Left ventricle myocardium inferior (tissue), 1 donor: ENCODE measurements at regions not wholly inside any gene's neighbourhood (a gene's known extent, or its start where the extent isn't known, plus 50 kb on each side); places are given as distances from the start of the nearest gene placed in this dataset.

ENCODE experiments used
- DNase-seq: peaks from one replicate; pipeline ENCODE4 v3.0.0-alpha.2; 2020
- H3K27ac ChIP-seq: fragments of 200-600 bp; replicated peaks from 2 replicates; pipeline ENCODE4 v1.8.0; 2021
- H3K27me3 ChIP-seq: fragments of 200-600 bp; 2 replicates; pipeline ENCODE4 v1.8.0; 2021; ENCODE audit warnings: low read depth
- H3K36me3 ChIP-seq: fragments of 200-600 bp; 2 replicates; pipeline ENCODE4 v1.8.0; 2021
- H3K4me1 ChIP-seq: fragments of 200-600 bp; 2 replicates; pipeline ENCODE4 v1.8.0; 2021
- H3K4me3 ChIP-seq: fragments of 200-600 bp; 2 replicates; pipeline ENCODE4 v1.8.0; 2021; ENCODE audit warnings: mild to moderate bottlenecking, moderate library complexity
- H3K9me3 ChIP-seq: fragments of 200-600 bp; replicated peaks from 2 replicates; pipeline ENCODE4 v1.8.0; 2021
- intact Hi-C: fragments of 100-400 bp; cut with micrococcal nuclease; formaldehyde crosslinking; loops from one replicate; pipeline ENCODE4 v1.11.0; 2022
- TF ChIP-seq, protein P1 (sequence below): fragments of 200-600 bp; IDR thresholded peaks from 2 replicates; pipeline ENCODE4 v1.8.0; 2021; ENCODE audit warnings: antibody characterized with exemption, mild to moderate bottlenecking, borderline replicate concordance
- donor health status: DM: no; HTN: yes; CAD: no; lungs with severe emphysema.

DNA sequence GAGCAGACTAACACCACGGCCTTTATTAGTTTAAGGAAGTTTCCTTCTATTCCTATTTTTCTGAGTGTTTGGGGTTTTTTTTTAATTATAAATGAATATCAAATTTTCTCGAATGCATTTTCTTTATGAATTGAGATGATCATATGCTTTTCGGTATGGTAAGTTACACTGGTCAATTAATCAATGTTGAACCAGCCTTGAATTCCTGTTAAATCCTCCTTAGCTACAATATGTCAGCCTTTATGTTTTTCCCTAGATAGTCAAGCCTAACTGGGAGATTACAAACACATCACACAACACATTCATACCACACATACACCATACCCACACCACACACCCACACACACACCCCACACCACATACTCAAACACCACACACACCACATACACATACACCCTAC is 247.6 kb downstream of the BRD1 start:
- TF ChIP-seq, protein P1, sequence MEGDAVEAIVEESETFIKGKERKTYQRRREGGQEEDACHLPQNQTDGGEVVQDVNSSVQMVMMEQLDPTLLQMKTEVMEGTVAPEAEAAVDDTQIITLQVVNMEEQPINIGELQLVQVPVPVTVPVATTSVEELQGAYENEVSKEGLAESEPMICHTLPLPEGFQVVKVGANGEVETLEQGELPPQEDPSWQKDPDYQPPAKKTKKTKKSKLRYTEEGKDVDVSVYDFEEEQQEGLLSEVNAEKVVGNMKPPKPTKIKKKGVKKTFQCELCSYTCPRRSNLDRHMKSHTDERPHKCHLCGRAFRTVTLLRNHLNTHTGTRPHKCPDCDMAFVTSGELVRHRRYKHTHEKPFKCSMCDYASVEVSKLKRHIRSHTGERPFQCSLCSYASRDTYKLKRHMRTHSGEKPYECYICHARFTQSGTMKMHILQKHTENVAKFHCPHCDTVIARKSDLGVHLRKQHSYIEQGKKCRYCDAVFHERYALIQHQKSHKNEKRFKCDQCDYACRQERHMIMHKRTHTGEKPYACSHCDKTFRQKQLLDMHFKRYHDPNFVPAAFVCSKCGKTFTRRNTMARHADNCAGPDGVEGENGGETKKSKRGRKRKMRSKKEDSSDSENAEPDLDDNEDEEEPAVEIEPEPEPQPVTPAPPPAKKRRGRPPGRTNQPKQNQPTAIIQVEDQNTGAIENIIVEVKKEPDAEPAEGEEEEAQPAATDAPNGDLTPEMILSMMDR, result no peak
- H3K36me3 ChIP-seq, result no peaks in the 10 kb centered on the region
- intact Hi-C loops, result no loop called here
- peaks cover 3% of the 10 kb centered on the region for H3K27me3 ChIP-seq
- peaks cover 20% of the 10 kb centered on the region for H3K9me3 ChIP-seq
- no peak overlapping the region for H3K4me3 ChIP-seq
- no peak for DNase-seq
- H3K4me1 ChIP-seq, result peaks cover 1% of the 10 kb centered on the region
- H3K27ac ChIP-seq, result no peak overlapping the region

DNA sequence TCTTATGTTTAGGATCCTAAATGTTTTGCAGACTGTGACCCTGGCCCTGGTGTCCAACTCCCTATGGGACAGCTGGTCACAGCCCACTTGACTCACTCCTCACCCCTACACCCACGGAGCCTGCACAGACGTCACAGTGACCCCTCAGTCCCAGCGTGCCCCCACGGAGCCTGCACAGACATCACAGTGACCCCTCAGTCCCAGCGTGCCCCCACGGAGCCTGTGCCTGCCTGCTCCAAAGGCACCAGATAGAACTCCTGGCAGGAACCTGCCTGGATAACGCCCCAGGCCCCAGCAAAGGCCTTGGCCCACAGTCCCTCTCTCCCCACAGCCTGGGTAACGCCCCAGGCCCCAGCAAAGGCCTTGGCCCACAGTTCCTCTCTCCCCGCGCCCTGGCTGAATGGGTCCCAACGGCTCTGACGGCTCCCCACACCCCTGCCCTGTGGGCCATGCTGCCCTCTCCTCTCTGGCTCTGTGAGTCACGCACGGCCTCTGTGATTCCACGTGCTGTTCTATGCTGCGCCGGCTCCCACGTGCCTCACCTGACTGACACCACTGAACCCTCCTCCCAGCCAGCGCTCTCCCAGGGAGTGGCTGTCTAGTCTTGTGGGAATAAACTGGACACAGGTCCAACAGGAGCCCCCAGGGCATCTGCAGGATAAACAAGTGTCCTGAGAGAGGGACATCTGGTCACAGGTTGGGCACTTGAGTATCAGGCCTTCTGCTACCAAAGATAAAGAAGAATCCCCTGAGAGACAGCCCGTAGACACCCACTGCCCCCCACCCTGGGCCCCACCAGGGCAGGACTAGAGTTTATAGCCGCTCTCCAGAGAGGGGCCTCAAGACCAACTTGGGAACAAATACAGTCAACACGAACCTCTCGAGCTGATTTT is 250.3 kb downstream of the BRD1 start:
- no peaks in the 10 kb centered on the region for H3K27me3 ChIP-seq
- TF ChIP-seq, protein P1, result no peak
- intact Hi-C loops, result no loop called here
- H3K36me3 ChIP-seq, result no peaks in the 10 kb centered on the region
- no peak overlapping the region for H3K4me3 ChIP-seq
- H3K4me1 ChIP-seq, result peaks cover 3% of the 10 kb centered on the region
- no peak for DNase-seq
- no peak overlapping the region for H3K27ac ChIP-seq
- H3K9me3 ChIP-seq, result peaks cover 20% of the 10 kb centered on the region

DNA sequence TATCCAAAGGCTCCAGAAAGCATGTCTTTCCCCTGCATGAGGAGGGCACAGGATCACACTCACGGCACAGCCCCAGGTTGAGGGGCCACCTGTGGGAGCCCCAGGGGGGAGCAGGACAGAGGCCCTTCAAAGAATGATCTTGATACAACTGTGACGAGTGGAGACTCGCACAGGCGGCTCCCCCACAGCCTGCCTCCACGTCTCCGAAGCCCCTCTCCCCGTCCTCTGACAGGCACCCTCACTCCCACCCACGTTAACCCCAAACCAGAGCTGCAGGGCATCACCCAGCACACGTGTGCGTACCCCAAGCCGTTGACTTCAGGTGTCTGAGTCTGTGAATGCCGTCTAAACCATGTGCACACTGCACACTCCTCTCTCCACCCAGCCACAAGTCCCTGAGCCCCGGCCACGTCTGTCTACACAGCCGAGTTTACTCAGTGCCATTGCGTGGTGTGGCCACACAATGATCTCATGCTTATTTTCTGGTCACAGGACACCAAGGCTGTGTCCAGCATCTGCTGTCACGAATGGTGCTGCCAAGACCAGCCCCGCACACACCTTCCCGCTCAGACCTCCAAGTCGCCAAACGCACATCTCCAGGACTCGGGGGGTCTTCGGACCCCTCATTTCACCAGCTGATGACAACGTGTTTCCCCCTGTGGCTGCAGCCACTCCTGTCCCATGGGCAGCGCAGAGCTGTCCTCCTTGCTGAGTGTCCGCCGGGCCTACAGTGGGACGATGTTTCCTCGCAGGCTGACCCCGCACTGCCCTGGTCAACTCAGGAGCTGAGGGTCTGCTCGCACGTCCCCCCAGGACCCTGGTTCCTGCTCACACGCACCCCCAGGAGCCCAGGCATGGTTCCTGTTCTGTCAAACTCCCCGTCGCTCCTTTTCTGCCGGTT is 251.2 kb downstream of the BRD1 start:
- H3K4me1 ChIP-seq, result peaks cover 3% of the 10 kb centered on the region
- TF ChIP-seq, protein P1, result no peak
- H3K36me3 ChIP-seq, result no peaks in the 10 kb centered on the region
- peak overlapping the region; percentile 91 for H3K27ac ChIP-seq
- intact Hi-C loops, result no loop called here
- H3K4me3 ChIP-seq, result no peak overlapping the region
- DNase-seq, result no peak
- H3K27me3 ChIP-seq, result peaks cover 3% of the 10 kb centered on the region
- peaks cover 20% of the 10 kb centered on the region for H3K9me3 ChIP-seq

DNA sequence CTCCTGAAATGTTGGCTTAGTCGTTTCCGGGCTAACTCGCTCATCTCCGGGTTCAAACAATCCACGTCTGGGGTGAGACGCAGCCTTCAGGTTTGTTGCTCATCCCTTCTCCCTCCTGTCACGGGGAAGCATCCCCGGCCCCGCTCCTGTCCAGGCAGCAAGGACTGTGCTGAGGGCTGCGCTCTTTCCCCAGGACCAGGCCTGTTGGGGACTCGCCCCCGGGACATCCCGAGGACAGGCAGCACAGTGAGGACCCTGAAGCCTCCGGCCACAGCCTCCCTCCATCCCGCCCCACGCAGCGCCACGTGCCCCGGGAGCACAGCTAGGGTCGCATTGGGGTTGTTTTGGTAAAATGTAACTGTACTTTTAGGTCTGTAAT is 252.0 kb downstream of the BRD1 start:
- Histone ChIP-seq H3K36me3 (no peaks in the 10 kb centered on the region), H3K27ac (peak overlapping the region; percentile 91), H3K4me3 (peak overlapping the region; percentile 56), H3K9me3 (peaks cover 17% of the 10 kb centered on the region), H3K27me3 (peaks cover 7% of the 10 kb centered on the region), H3K4me1 (peaks cover 3% of the 10 kb centered on the region)
- intact Hi-C loops, result no loop called here
- TF ChIP-seq, protein P1, result no peak
- no peak for DNase-seq

DNA sequence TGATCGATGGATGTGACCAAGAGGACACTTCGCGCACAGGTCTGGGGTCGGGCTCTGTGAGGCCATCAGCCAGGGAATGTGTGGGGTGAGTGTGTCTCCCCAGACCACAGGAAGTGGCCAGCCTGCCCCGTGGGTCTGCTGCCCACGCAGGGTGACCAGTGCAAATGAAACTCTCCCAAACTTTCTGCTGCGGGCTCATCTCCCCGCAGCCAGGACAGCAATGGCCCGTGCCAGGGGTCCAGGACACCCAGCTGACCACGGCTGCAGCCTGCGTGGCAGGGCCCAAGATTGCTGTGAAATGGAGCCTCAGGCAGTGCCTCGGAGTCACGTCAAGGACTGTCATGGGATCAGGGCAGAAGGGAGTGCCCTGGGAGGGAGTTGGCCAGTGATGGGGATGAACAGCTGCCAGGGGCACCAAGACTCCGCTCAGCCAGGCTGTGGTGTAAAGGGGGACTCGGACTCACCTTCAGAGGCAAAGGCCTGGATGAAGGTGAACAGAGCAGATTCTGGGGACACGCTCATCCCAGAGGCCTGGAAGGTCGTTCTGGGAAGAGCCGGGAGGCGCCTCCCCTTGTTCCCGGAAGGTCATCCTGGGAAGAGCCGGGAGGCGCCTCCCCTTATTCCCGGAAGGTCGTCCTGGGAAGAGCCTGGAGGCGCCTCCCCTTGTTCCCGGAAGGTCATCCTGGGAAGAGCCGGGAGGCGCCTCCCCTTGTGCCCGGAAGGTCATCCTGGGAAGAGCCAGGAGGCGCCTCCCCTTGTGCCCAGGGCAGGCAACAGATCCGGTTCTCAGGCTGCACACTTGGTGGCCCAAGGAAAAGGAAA is 252.6 kb downstream of the BRD1 start:
- TF ChIP-seq, protein P1, result no peak
- DNase-seq, result peak; percentile 36
- Histone ChIP-seq H3K4me3 (peak overlapping the region; percentile 56), H3K9me3 (peaks cover 12% of the 10 kb centered on the region), H3K4me1 (peaks cover 3% of the 10 kb centered on the region), H3K36me3 (no peaks in the 10 kb centered on the region), H3K27ac (peak overlapping the region; percentile 91), H3K27me3 (peaks cover 7% of the 10 kb centered on the region)
- intact Hi-C loops, result no loop called here
